DND-41 (cell line): ENCODE measurements at regions not wholly inside any gene's neighbourhood (a gene's known extent, or its start where the extent isn't known, plus 50 kb on each side); places are given as distances from the start of the nearest gene placed in this dataset.

ENCODE experiments used
- EZH2 ChIP-seq: IDR thresholded peaks from 3 replicates; pipeline ENCODE4 v1.6.1; 2012; ENCODE audit warnings: borderline replicate concordance, low read depth, mild to moderate bottlenecking, moderate library complexity, low read length, inconsistent platforms; ENCODE audit not compliant: severe bottlenecking
- TF ChIP-seq, protein P1 (sequence below): IDR thresholded peaks from 2 replicates; pipeline ENCODE4 v1.5.1; 2012; ENCODE audit warnings: borderline replicate concordance, low read length, moderate library complexity, mild to moderate bottlenecking; ENCODE audit not compliant: poor library complexity, severe bottlenecking; ENCODE audit errors: extremely low read depth

DNA sequence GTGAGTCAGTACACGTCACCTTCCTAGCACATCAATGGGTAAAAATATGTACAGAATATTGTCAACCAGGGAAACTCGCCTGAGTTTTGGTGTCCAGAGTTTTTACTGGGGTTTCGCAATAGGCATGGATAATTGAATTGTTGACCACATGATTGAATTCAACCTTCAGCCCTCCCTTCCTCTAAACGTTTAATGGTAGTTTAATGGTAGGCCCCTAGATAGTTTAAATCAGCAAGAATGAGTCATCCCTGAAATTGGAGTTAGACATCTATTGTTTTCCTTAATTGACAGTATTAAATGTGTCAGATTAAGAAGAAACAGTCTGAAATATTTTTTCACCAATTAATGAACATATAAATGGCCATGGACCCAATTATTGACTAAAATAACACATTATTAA lies 57.8 kb upstream of the CACNA2D1 start:
- TF ChIP-seq, protein P1, sequence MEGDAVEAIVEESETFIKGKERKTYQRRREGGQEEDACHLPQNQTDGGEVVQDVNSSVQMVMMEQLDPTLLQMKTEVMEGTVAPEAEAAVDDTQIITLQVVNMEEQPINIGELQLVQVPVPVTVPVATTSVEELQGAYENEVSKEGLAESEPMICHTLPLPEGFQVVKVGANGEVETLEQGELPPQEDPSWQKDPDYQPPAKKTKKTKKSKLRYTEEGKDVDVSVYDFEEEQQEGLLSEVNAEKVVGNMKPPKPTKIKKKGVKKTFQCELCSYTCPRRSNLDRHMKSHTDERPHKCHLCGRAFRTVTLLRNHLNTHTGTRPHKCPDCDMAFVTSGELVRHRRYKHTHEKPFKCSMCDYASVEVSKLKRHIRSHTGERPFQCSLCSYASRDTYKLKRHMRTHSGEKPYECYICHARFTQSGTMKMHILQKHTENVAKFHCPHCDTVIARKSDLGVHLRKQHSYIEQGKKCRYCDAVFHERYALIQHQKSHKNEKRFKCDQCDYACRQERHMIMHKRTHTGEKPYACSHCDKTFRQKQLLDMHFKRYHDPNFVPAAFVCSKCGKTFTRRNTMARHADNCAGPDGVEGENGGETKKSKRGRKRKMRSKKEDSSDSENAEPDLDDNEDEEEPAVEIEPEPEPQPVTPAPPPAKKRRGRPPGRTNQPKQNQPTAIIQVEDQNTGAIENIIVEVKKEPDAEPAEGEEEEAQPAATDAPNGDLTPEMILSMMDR, result no peak
- TF ChIP-seq EZH2, result no peak
